Germinal center (tissue), 1 donor: ENCODE measurements at regions not wholly inside any gene's neighbourhood (a gene's known extent, or its start where the extent isn't known, plus 50 kb on each side); places are given as distances from the start of the nearest gene placed in this dataset.
A peak's percentile ranks its signal among the peaks of the same experiment; 100 is the strongest.
"Not testable (repeated sequence)": the region's sequence is repeated elsewhere in the genome, so short reads cannot be mapped to it uniquely, and the experiment has no call there.

Experiments used
- DNase-seq: peaks from one replicate; pipeline ENCODE4 v3.0.0; 2012; ENCODE audit warnings: mixed read lengths, low spot score

- no peak for DNase-seq
Measured at GRCh38 chr5:60546207-60546606, 153.8 kb downstream of the DEPDC1B start.

- no peak for DNase-seq
Measured at GRCh38 chr5:60545551-60545950, 154.4 kb downstream of the DEPDC1B start.

GRCh38 chr5:60544142-60544541, 155.8 kb downstream of the DEPDC1B start:
- no peak for DNase-seq

- DNase-seq = no peak
Measured at GRCh38 chr5:60541980-60542379, 158.0 kb downstream of the DEPDC1B start.

- DNase-seq = peak; percentile 78
Measured at GRCh38 chr5:60540856-60541805, 158.8 kb downstream of the DEPDC1B start.

- peak; percentile 48 for DNase-seq
Measured at GRCh38 chr5:60538955-60539866, 160.8 kb downstream of the DEPDC1B start.

- DNase-seq = no peak
Measured at GRCh38 chr5:60538426-60538825, 161.5 kb downstream of the DEPDC1B start.

GRCh38 chr5:60535951-60536350, 164.0 kb downstream of the DEPDC1B start:
- no peak for DNase-seq

GRCh38 chr5:60535198-60535597, 164.8 kb downstream of the DEPDC1B start:
- DNase-seq = no peak

- no peak for DNase-seq
Measured at GRCh38 chr5:60533789-60534188, 166.2 kb downstream of the DEPDC1B start.

GRCh38 chr5:60532796-60533195, 167.2 kb downstream of the DEPDC1B start:
- DNase-seq = not testable (repeated sequence)

- DNase-seq = not testable (repeated sequence)
Measured at GRCh38 chr5:60530144-60530848, 169.7 kb downstream of the DEPDC1B start.

GRCh38 chr5:60529001-60529400, 171.0 kb downstream of the DEPDC1B start:
- no peak for DNase-seq

- DNase-seq = no peak
Measured at GRCh38 chr5:60527072-60527471, 172.9 kb downstream of the DEPDC1B start.

GRCh38 chr5:60526336-60526875, 173.6 kb downstream of the DEPDC1B start:
- no peak for DNase-seq

GRCh38 chr5:60522292-60522905, 177.6 kb downstream of the DEPDC1B start:
- DNase-seq = peak; percentile 54

GRCh38 chr5:60521376-60522291, 178.3 kb downstream of the DEPDC1B start:
- DNase-seq = peak; percentile 63

GRCh38 chr5:60520451-60521227, 179.3 kb downstream of the DEPDC1B start:
- DNase-seq = no peak

- no peak for DNase-seq
Measured at GRCh38 chr5:60519372-60519771, 180.6 kb downstream of the DEPDC1B start.
